SH-SY5Y (cell line): ENCODE measurements at regions not wholly inside any gene's neighbourhood (a gene's known extent, or its start where the extent isn't known, plus 50 kb on each side); places are given as distances from the start of the nearest gene placed in this dataset.

Source experiments
- GATA2 ChIP-seq: IDR thresholded peaks from 2 replicates; pipeline ENCODE4 v1.6.1; 2011; ENCODE audit warnings: mild to moderate bottlenecking, low read depth, low read length
- GATA3 ChIP-seq: IDR thresholded peaks from 2 replicates; pipeline ENCODE4 v1.6.1; 2011; ENCODE audit warnings: low read depth, mild to moderate bottlenecking, low read length, moderate library complexity

DNA sequence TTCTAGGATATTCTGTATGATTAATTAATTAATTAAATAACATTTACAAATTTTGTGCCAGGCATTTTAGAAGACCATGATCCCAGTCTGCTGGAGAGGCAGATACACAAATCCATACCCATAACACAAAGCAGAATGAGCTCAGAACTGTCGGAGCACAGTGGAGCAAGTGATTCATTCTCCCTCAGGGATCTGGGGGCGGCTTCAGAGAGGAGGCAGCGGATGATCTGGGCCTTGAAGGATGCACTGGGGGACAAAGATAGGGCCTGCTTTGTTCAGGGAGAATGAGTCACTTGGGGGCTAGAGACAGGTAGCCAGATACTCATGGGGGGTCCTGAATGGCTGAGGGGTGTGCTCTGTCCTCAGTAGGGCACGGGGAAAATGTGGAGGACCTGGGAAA, 50.9 kb upstream of the TRABD2B start:
- TF ChIP-seq GATA2 (no peak), GATA3 (no peak)
